ENCODE measurements at regions not wholly inside any gene's neighbourhood (a gene's known extent, or its start where the extent isn't known, plus 50 kb on each side); places are given as distances from the start of the nearest gene placed in this dataset.

- H3K27ac ChIP-seq (ENCODE audit: low read depth), result no peak overlapping the region
- H3F3A ChIP-seq (replicated peaks; ENCODE audit: low read depth), result no peaks in the 10 kb centered on the region
- ATAC-seq (no peak), DNase-seq (ENCODE audit: low spot score) (no peak)
- Mint-ChIP-seq H3K27me3 (ENCODE audit: insufficient read depth, low read depth, poor library complexity) (no peaks in the 10 kb centered on the region), H3K9me3 (peaks cover 2% of the 10 kb centered on the region; the same call in 1 of the 3 replicates), H3K4me1 (no peaks in the 10 kb centered on the region), H3K27ac (no peak overlapping the region), H3K4me3 (no peak overlapping the region), H3K36me3 (ENCODE audit: low read depth) (no peaks in the 10 kb centered on the region)
- no peaks in the 10 kb centered on the region for H3K4me1 ChIP-seq (ENCODE audit: insufficient read depth)
- H3K79me2 ChIP-seq (replicated peaks; ENCODE audit: insufficient read depth), result no peaks in the 10 kb centered on the region
- peaks cover under 1% of the 10 kb centered on the region; the same call in 1 of the 2 replicates for H3K9me2 ChIP-seq (ENCODE audit: insufficient read depth)
- no peak overlapping the region for H2AFZ ChIP-seq
- TF ChIP-seq ETS1 (IDR thresholded peaks at IDR 0.05), result no peak
- no peak for TF ChIP-seq REST (IDR thresholded peaks at IDR 0.05; ENCODE audit: unreplicated experiment)
- TF ChIP-seq JUNB (IDR thresholded peaks at IDR 0.05; ENCODE audit: unreplicated experiment), result no peak
- TF ChIP-seq ZNF462 (CRISPR knock-in tag; IDR thresholded peaks at IDR 0.05), result no peak
- TF ChIP-seq STAT1 (IDR thresholded peaks at IDR 0.05; ENCODE audit: unreplicated experiment), result no peak
- TF ChIP-seq NANOG (IDR thresholded peaks at IDR 0.05; ENCODE audit: borderline replicate concordance), result no peak
- TF ChIP-seq ZNF331 (CRISPR knock-in tag; IDR thresholded peaks at IDR 0.05; ENCODE audit: low read depth), result no peak
- TF ChIP-seq POLR2AphosphoS5 (IDR thresholded peaks at IDR 0.05; ENCODE audit: low read depth), result no peak
- no peak for TF ChIP-seq ZNF114 (CRISPR knock-in tag; IDR thresholded peaks at IDR 0.05)
- TF ChIP-seq CTCF (conservative IDR thresholded peaks at IDR 0.05; ENCODE audit: low read depth in 2 of 2), result no peak
- TF ChIP-seq EZH2 (IDR thresholded peaks at IDR 0.05; ENCODE audit: low read depth, unreplicated experiment), result no peak
- no peak for TF ChIP-seq CREB1 (CRISPR knock-in tag; IDR thresholded peaks at IDR 0.05; ENCODE audit: low read depth)
- TF ChIP-seq EZH2phosphoT487 (IDR thresholded peaks at IDR 0.05; ENCODE audit: unreplicated experiment), result no peak
- no peaks in the 10 kb centered on the region for H3K36me3 ChIP-seq (ENCODE audit: insufficient read depth)
- H3K4me3 ChIP-seq, result no peak overlapping the region
- no peaks in the 10 kb centered on the region for H3K27me3 ChIP-seq (ENCODE audit: insufficient read depth)
- H3K4me2 ChIP-seq, result no peak overlapping the region
- no peaks in the 10 kb centered on the region for H4K20me1 ChIP-seq (replicated peaks; ENCODE audit: insufficient read depth)
Measured at GRCh38 chr7:84379446-84379845, 184.9 kb upstream of the SEMA3A start.

Data from GM23338 (cell line).